MCF 10A (cell line): ENCODE measurements at regions not wholly inside any gene's neighbourhood (a gene's known extent, or its start where the extent isn't known, plus 50 kb on each side); places are given as distances from the start of the nearest gene placed in this dataset.

Experiments
- BruUV-seq: library from RNA; stranded (reverse); fragments of 400-500 nt; replicated peaks from 2 replicates; lab custom pipeline; 2021; lab: Mats Ljungman, UMichigan
- CTCF ChIA-PET: fragments of 300-600 bp; sonication (Branson Sonifier 250); formaldehyde crosslinking; extraction: SDS; loops from one replicate; lab custom pipeline; 2021; ENCODE audit warnings: antibody characterized with exemption, inconsistent platforms; lab: Yijun Ruan, JAX
- POLR2A ChIA-PET: fragments of 300-600, 350-650 bp; sonication (Branson Sonifier 250); formaldehyde crosslinking; extraction: SDS; loops from one replicate; lab custom pipeline; 2020; ENCODE audit warnings: antibody characterized with exemption, inconsistent platforms; lab: Yijun Ruan, JAX
- DNase-seq: peaks from one replicate; pipeline ENCODE4 v3.0.0-alpha.2; 2018; ENCODE audit not compliant: unreplicated experiment
- H3K27ac Mint-ChIP-seq: one replicate; pipeline ENCODE4 v1.8.0; 2022; ENCODE audit warnings: mild to moderate bottlenecking, low read depth, mixed read lengths; ENCODE audit not compliant: unreplicated experiment
- H3K27me3 Mint-ChIP-seq: one replicate; pipeline ENCODE4 v1.8.0; 2022; ENCODE audit warnings: mixed read lengths; ENCODE audit not compliant: insufficient read depth, unreplicated experiment
- H3K36me3 Mint-ChIP-seq: one replicate; pipeline ENCODE4 v1.8.0; 2022; ENCODE audit warnings: mild to moderate bottlenecking, moderate library complexity, mixed read lengths; ENCODE audit not compliant: insufficient read depth, unreplicated experiment
- H3K4me1 Mint-ChIP-seq: one replicate; pipeline ENCODE4 v1.8.0; 2022; ENCODE audit warnings: mixed read lengths; ENCODE audit not compliant: insufficient read depth, unreplicated experiment
- H3K4me3 Mint-ChIP-seq: one replicate; pipeline ENCODE4 v1.8.0; 2022; ENCODE audit warnings: mild to moderate bottlenecking, moderate library complexity, mixed read lengths; ENCODE audit not compliant: unreplicated experiment
- H3K9me3 Mint-ChIP-seq: one replicate; pipeline ENCODE4 v1.8.0; 2022; ENCODE audit warnings: mixed read lengths; ENCODE audit not compliant: unreplicated experiment
- CTCF ChIP-seq: fragments of 200-600 bp; IDR thresholded peaks from one replicate; pipeline ENCODE4 v1.8.0; 2022; ENCODE audit warnings: antibody characterized with exemption, mild to moderate bottlenecking; ENCODE audit not compliant: unreplicated experiment
- intact Hi-C: fragments of 100-400 bp; cut with micrococcal nuclease; formaldehyde crosslinking; loops from 2 replicates; pipeline ENCODE4 v1.14.1; 2022

- Mint-ChIP-seq H3K27me3 (no peaks in the 10 kb centered on the region), H3K9me3 (no peaks in the 10 kb centered on the region), H3K4me3 (no peak overlapping the region), H3K4me1 (no peaks in the 10 kb centered on the region), H3K27ac (no peak overlapping the region), H3K36me3 (no peaks in the 10 kb centered on the region)
- no TSS peak for BruUV-seq
- no peak for DNase-seq
- ChIA-PET POLR2A (no interaction called here), CTCF (no interaction called here)
- intact Hi-C loops: no loop called here
- no peak for TF ChIP-seq CTCF
These were observed 312.3 kb downstream of the CWC27 start for GRCh38 chr5:65081071-65081470.

GRCh38 chr5:65084795-65085515 lies 316.2 kb downstream of the CWC27 start:
- CTCF ChIA-PET: interaction anchor here (1.0 kb wide), 1 partner anchor 15 kb away, joined by 3 read pairs; no protein-coding TSS in a partner anchor

GRCh38 chr5:65085516-65085850 lies 316.8 kb downstream of the CWC27 start:
- no peak for TF ChIP-seq CTCF
- no peak overlapping the region for H3K27ac Mint-ChIP-seq
- H3K9me3 Mint-ChIP-seq: no peaks in the 10 kb centered on the region
- no peaks in the 10 kb centered on the region for H3K36me3 Mint-ChIP-seq
- no peaks in the 10 kb centered on the region for H3K4me1 Mint-ChIP-seq
- no peak overlapping the region for H3K4me3 Mint-ChIP-seq
- no TSS peak for BruUV-seq
- POLR2A ChIA-PET: no interaction called here
- intact Hi-C loops: no loop called here
- H3K27me3 Mint-ChIP-seq: no peaks in the 10 kb centered on the region
- CTCF ChIA-PET: interaction anchor here (0.7 to 1.0 kb wide), 2 partner anchors 15 to 46 kb away, joined by 3 to 5 read pairs; no protein-coding TSS in a partner anchor
- DNase-seq: no peak

More at GRCh38 chr5:65084795-65085515, 316.2 kb downstream of the CWC27 start:
- no TSS peak for BruUV-seq
- POLR2A ChIA-PET: no interaction called here
- no peaks in the 10 kb centered on the region for H3K36me3 Mint-ChIP-seq
- DNase-seq: no peak
- no peak overlapping the region for H3K27ac Mint-ChIP-seq
- H3K4me3 Mint-ChIP-seq: no peak overlapping the region
- no peaks in the 10 kb centered on the region for H3K27me3 Mint-ChIP-seq
- TF ChIP-seq CTCF: no peak
- H3K4me1 Mint-ChIP-seq: no peaks in the 10 kb centered on the region
- intact Hi-C loops: no loop called here
- no peaks in the 10 kb centered on the region for H3K9me3 Mint-ChIP-seq

- H3K4me1 Mint-ChIP-seq: no peaks in the 10 kb centered on the region
- CTCF ChIA-PET: interaction anchor here (0.7 kb wide), 1 partner anchor 47 kb away, joined by 5 read pairs; no protein-coding TSS in a partner anchor
- POLR2A ChIA-PET: no interaction called here
- no peaks in the 10 kb centered on the region for H3K36me3 Mint-ChIP-seq
- no peak for TF ChIP-seq CTCF
- no peak for DNase-seq
- H3K9me3 Mint-ChIP-seq: no peaks in the 10 kb centered on the region
- H3K4me3 Mint-ChIP-seq: no peak overlapping the region
- no peaks in the 10 kb centered on the region for H3K27me3 Mint-ChIP-seq
- intact Hi-C loops: no loop called here
- no peak overlapping the region for H3K27ac Mint-ChIP-seq
- no TSS peak for BruUV-seq
These were observed 317.6 kb downstream of the CWC27 start for GRCh38 chr5:65086234-65086890.
